NCI-H345 treated with DMSO at 0.1 percent for 48 hours (cell line): ENCODE measurements at regions not wholly inside any gene's neighbourhood (a gene's known extent, or its start where the extent isn't known, plus 50 kb on each side); places are given as distances from the start of the nearest gene placed in this dataset.
"Not testable (repeated sequence)": the region's sequence is repeated elsewhere in the genome, so short reads cannot be mapped to it uniquely, and the experiment has no call there.

Experiments used
- DNase-seq: peaks from one replicate; lab custom pipeline; 2025; ENCODE audit not compliant: unreplicated experiment; lab: John Stamatoyannopoulos, UW

- DNase-seq = no peak
These were observed 108.6 kb downstream of the ZMAT1 start for GRCh38 chrX:101823236-101823635.

GRCh38 chrX:101817739-101818138 is 114.1 kb downstream of the ZMAT1 start:
- DNase-seq = not testable (repeated sequence)

GRCh38 chrX:101813200-101813599 is 118.6 kb downstream of the ZMAT1 start:
- DNase-seq = no peak

- DNase-seq = no peak
These were observed 128.4 kb downstream of the ZMAT1 start for GRCh38 chrX:101803451-101803850.

GRCh38 chrX:101799387-101799786 is 132.4 kb downstream of the ZMAT1 start:
- DNase-seq = peak; percentile 41

- no peak for DNase-seq
These were observed 128.3 kb upstream of the ARMCX2 start for GRCh38 chrX:101787934-101788333.

- DNase-seq = no peak
These were observed 125.5 kb upstream of the ARMCX2 start for GRCh38 chrX:101785142-101785541.

GRCh38 chrX:101780421-101780820 is 120.8 kb upstream of the ARMCX2 start:
- not testable (repeated sequence) for DNase-seq

- DNase-seq = no peak
These were observed 114.7 kb upstream of the ARMCX2 start for GRCh38 chrX:101774340-101774739.

- DNase-seq = no peak
These were observed 104.9 kb upstream of the ARMCX2 start for GRCh38 chrX:101764538-101764937.

GRCh38 chrX:101759000-101759399 is 99.3 kb upstream of the ARMCX2 start:
- no peak for DNase-seq

GRCh38 chrX:101750744-101751143 is 91.1 kb upstream of the ARMCX2 start:
- no peak for DNase-seq

GRCh38 chrX:101749436-101749835 is 89.8 kb upstream of the ARMCX2 start:
- no peak for DNase-seq

GRCh38 chrX:101745046-101745445 is 85.4 kb upstream of the ARMCX2 start:
- no peak for DNase-seq

GRCh38 chrX:101744085-101744484 is 84.4 kb upstream of the ARMCX2 start:
- DNase-seq = no peak

GRCh38 chrX:101740642-101741041 is 81.0 kb upstream of the ARMCX2 start:
- DNase-seq = no peak

GRCh38 chrX:101738867-101739266 is 79.2 kb upstream of the ARMCX2 start:
- not testable (repeated sequence) for DNase-seq

- DNase-seq = not testable (repeated sequence)
These were observed 78.8 kb upstream of the ARMCX2 start for GRCh38 chrX:101738411-101738810.

GRCh38 chrX:101736651-101737050 is 77.0 kb upstream of the ARMCX2 start:
- no peak for DNase-seq

- DNase-seq = no peak
These were observed 73.2 kb upstream of the ARMCX2 start for GRCh38 chrX:101732870-101733269.

- no peak for DNase-seq
These were observed 70.3 kb upstream of the ARMCX2 start for GRCh38 chrX:101729986-101730385.
